ENCODE measurements at regions not wholly inside any gene's neighbourhood (a gene's known extent, or its start where the extent isn't known, plus 50 kb on each side); places are given as distances from the start of the nearest gene placed in this dataset.

GRCh38 chr12:126193190-126193589 is 1128.0 kb downstream of the AACS start:
- DNase-seq (ENCODE audit: low read depth): no peak

GRCh38 chr12:126196263-126196662 is 1131.0 kb downstream of the AACS start:
- DNase-seq (ENCODE audit: low read depth): no peak

DNA sequence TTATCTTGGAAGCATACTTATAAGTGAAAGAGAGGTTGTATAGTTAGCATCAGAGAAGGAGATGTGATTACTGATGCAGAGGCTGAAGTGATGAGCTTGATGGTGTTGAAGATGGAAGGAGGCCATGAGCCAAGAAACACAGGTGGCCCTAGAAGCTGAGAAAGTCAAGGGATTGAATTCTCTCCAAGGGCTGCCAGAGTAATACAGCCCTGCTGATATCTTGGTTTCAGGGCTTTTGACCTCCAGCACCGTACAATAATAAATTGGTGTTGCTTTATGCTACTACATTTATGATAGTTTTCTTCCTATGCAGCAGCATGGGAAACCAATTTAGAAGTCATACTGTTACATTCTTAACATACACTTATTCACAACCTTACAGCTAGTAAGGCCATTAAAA is 1133.3 kb downstream of the AACS start:
- DNase-seq (ENCODE audit: low read depth): no peak

DNA sequence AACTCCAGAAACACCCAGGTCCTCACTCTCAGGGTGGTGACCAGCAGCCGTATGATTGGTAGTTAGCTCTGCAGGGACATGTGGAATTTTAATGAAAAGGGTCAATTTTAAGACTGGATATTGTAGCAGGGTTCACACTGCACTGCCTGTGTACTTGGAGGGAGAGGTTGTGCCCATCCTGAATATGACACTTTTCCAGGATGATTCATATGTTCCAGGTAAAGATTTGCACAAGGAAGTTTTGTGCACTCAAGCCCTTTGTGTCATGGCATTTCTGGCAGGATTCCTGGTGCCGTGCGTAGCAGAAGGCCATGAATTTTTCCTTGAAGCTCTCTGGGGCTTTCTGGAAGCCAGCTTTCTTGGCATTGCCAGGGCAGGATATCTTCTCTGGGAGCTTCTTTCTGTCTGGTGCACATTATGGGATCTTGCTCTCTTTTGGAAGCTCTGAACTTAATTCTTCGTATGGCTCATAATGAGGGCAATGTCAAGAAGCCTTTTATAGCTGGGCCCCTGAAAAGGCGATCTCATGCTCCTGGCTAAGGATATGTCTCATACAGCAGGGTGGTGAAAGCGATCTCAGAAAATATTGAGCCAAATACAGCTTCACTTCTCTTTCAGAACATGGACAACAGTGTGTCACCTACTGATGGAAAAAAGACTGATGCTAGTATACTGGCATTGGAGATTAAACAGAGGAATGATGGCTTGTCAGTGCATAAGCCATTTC is 1133.9 kb downstream of the AACS start:
- no peak for DNase-seq (ENCODE audit: low read depth)

DNA sequence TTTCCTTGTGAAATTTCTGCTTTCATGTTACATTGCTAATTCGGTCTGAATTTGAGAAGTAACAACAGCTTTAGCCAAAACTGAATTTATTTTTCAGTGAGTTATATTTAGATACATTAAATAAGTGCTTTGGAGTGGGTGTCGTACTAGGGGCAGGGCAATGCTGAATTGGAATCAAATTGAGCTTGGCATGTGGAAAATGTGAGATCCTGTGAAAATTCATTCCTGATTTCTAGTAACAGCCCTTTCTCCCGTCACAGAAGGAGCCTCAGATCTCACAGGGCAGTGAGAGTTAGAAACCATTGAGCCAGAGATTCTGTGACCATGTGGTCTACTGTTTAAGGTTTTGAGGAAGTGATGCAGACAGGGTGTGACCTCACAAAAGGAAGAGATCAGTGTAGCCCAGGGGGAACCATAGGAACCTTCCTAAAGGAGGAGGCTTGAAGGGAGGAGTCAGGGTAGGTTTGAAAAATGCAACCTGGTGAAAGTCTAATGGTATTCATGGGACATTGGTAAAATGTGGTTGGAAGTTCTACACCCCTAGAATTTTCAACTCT is 1136.8 kb downstream of the AACS start:
- no peak for DNase-seq (ENCODE audit: low read depth)

DNA sequence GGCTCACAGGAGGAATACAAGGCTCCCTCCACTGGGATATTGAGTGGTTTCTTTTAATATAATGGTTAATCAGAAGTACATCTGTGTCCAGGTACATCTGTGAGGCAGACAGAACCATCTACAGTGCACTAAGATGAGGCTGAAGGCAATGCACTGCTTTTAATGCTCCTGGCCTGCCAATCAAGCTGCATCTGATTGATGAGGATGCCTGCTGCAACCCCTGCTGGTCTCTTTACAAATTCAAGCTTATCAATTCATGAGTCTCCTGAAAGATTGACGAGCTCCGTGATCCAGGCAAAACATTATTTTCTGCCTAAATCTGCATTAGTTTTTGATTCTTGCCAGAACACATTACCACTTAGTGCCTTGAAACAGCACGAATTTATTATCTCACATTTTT is 1139.1 kb downstream of the AACS start:
- DNase-seq (ENCODE audit: low read depth): no peak

GRCh38 chr12:126210026-126210425 is 1144.8 kb downstream of the AACS start:
- DNase-seq (ENCODE audit: low read depth): no peak

DNA sequence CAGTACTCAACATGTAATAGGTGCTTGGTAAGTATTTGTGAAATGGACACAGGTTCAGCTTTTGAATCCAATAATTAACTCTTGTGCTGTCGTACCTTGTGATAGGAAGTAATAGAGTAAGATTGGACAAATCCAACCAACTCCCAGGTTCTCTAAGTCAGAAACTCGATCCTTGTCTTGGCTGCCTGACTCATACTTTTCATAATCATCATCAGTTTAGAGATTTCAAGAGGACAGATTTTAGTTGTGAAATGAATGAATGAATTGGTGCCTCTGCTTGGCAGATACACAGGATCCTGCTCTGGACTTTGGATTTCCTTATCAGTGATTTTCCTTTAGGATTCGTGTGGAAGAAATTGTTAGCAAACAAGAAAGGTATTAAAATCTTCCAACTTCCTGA is 1145.2 kb downstream of the AACS start:
- no peak for DNase-seq (ENCODE audit: low read depth)

DNA sequence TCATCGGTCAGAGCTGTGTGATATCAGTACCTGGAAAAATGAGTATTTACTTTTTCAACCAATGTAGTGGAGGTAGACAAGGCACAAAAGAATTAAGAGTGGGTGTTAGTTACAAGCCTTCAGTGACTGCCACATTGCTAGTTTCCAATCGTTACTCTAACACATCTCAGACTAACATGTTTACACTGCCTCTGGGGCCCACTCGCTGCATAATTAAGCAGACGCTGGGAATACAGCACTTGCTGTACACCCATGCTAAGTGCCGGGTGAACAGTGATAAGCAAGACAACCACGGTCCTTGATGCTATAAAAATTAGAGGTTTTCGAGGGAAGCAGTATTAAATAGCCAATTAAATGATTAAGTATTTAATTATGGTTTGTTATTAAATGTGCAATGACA is 1147.6 kb downstream of the AACS start:
- no peak for DNase-seq (ENCODE audit: low read depth)

DNA sequence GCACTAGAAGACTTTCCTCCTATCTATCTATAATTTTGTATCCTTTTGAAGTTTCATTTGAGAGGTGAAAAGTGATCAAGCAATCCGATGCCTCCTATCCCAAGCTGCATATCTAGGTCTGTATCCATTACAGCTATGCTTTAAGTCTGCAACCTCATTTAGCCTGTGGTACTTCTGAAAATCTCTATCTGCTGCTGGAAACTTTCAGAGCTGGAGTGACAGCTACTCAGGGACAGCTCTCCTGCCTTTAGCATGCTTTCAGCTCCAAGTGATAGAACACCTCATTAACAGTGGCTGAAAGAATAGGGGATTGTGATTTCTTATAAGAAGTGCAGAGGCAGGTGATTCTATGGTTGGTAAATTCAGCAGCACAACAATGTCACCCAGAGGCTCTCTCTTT is 1153.5 kb downstream of the AACS start:
- DNase-seq (ENCODE audit: low read depth): no peak

- no peak for DNase-seq (ENCODE audit: low read depth)
Measured at GRCh38 chr12:126219139-126219538, 1153.9 kb downstream of the AACS start.

DNA sequence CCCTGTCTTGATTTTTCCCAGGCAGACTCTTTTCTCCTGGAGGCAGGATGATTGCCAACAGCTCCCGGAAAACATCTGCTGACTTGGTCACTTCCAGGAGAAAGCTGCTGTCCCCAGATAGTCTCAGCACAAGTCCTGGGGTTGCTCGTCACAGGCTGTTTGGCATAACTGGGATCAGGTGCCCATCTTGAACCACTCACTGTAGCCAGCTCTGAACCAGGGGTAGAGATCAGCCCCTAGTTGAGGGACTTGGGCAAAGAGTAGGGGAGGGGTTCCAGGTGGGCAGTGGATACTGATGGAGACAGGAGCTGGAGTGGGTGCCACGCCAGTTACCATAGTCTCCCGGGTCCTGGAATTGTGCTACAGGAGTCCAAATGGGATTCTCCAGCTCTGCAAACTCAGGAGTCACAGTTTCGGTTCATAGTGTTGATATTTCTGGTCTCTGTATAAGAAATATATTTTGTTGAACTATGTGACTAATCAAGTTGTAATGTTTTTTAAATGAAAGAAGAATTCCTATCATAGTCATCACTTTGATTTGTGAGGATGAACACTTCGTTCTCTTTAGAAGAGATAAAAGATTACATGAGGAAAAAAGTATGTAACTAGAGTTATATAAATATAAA is 1154.5 kb downstream of the AACS start:
- no peak for DNase-seq (ENCODE audit: low read depth)

DNA sequence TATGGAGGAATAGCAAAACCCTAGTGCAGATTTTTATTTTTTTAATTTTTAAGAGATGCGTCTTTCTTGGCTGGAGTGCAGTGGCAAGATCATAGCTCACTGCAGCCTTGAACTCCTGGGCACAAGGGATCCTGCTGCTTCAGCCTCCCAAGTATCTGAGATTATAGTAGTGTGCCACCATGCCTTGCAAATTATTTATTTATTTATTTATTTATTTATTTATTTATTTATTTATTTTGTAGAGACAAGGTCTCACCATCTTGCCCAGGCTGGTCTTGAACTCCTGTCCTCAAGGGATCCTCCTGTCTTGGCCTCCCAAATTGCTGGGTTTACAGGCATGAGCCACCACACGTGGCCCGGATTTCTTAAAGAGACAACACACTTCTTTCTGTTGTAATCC is 1158.8 kb downstream of the AACS start:
- DNase-seq (ENCODE audit: low read depth): no peak

GRCh38 chr12:126228936-126229335 is 1163.7 kb downstream of the AACS start:
- DNase-seq (ENCODE audit: low read depth): no peak

DNA sequence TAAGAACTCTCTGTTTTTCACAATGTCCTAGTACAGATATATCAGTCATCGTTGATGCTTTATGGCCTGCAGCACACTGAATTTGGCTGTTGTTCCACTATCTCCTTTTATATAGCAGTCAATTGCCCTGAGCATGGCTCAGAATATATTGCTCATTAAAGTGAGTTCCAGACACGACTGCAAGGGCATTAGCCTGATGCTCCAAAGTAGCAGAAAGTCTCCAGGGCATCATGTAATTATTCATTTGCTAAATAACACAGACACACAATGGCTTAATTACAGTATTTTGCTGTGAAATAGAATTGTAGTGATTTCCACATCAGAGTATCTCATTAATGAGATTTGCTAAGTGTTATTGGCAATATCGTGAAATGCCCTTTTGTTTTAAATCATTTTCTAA is 1167.5 kb downstream of the AACS start:
- DNase-seq (ENCODE audit: low read depth): no peak

DNA sequence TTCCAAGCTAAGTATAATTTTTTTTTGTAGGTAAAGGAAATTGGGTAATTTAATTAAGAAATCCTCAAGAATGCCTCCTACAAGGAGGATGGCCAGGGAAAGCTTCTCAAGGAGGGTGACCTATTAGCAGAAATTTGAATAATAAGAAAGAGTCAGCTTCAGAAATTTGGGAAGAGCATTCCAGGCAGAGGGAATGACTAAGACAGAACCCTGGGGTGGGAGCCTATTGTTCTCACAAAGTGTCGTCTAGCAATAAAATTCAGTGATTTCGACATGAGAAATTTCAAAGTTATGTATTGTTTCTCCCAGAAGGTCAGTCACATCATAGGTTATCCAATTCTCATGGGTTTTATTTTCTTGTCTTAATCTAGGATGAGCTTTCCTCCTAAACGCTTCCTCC is 1168.4 kb downstream of the AACS start:
- DNase-seq (ENCODE audit: low read depth): no peak

GRCh38 chr12:126243814-126244440 is 1178.7 kb downstream of the AACS start:
- DNase-seq (ENCODE audit: low read depth): no peak

- DNase-seq (ENCODE audit: low read depth): no peak
Measured at GRCh38 chr12:126247936-126248335, 1182.7 kb downstream of the AACS start.

DNA sequence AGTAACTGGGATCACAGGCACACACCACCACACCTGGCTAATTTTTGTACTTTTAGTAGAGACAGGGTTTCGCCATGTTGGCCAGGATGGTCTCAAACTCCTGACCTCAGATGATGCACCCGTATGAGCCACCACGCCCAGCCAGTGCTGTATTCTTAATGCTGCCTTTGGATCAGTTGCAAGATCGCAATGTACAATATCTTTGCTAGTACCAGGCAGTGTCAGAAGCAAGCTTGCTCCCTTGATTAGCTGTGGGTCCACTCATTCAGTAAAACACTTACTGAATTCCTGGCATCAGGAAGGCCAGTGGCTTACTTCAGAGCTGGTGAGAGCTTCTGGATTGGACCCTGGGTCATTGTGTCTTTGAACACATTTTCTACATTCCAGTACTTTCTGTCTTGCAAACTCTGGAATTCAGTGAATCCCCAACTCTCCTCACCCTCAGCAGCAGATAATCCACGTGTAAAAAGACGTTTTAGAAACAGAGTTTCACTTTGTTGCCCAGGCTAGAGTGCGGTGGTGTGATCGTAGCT is 1183.7 kb downstream of the AACS start:
- no peak for DNase-seq (ENCODE audit: low read depth)

DNA sequence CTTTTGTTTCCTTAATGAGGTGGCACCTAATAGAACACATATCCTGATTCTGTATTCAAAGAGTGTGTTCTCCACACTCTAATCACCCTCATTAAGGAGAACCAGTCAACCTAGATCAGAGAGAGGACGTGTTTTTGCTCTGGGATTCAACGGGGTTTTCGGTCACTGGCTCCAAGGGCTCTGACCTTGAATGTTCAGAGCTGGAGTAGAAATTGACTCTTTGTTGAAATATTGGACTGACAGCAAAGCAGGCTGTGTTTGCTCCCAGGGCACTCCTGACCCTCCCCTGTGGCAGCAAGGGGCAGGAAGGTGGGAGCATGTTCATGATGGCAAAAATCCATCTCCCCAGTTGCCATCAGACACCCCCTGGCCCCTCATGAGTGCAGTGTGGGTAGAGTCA is 1193.0 kb downstream of the AACS start:
- no peak for DNase-seq (ENCODE audit: low read depth)

- DNase-seq (ENCODE audit: low read depth): no peak
Measured at GRCh38 chr12:126262829-126263228, 1197.6 kb downstream of the AACS start.

GRCh38 chr12:126268222-126268621 is 1203.0 kb downstream of the AACS start:
- DNase-seq (ENCODE audit: low read depth): no peak

DNA sequence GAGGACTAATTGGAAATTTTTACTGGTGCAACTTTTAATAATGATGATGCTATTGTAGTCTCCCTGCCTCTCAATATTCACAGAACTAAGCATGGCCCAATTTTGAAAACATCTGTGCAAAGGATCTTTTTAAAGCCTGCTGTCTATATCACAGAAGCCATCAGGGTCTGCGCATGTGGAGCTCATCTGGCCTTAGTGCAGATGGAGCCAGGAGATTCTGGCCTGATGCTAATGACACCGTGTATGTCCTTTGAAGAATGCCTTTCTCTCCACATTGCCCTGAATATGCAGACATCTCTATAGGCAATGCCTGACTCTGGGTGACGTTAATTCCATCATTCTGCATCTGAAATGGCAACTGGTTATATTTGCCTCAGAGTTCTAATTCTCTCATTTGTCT is 1205.9 kb downstream of the AACS start:
- DNase-seq (ENCODE audit: low read depth): no peak
